Natural killer cell (primary cell): ENCODE measurements at regions not wholly inside any gene's neighbourhood (a gene's known extent, or its start where the extent isn't known, plus 50 kb on each side); places are given as distances from the start of the nearest gene placed in this dataset.

Source experiments
- ATAC-seq, 3 donors: fragments of 150-1000 bp in 2 of 3; fragments of 200-7000 bp in 1 of 3; cut with Tn5 transposase; 1 replicate in 1 of 3; 2 replicates in 2 of 3; pipeline ENCODE4 v1.10.0; 2021; ENCODE audit warnings: mild to moderate bottlenecking in 2 of 3, moderate library complexity in 2 of 3
- DNase-seq, 2 donors: peaks; one replicate each; pipeline versions ENCODE4 v3.0.0 to v3.0.0-alpha.2; 2013 to 2021; ENCODE audit warnings: mixed read lengths in 1 of 2
- H3K27ac ChIP-seq: one replicate; pipeline ENCODE4 v1.5.1; 2013; ENCODE audit warnings: mild to moderate bottlenecking, low read length
- H3K27me3 ChIP-seq: one replicate; pipeline ENCODE4 v1.6.1; 2013; ENCODE audit warnings: low read length; ENCODE audit not compliant: control insufficient read depth, insufficient read depth
- H3K36me3 ChIP-seq: one replicate; pipeline ENCODE4 v1.6.1; 2013; ENCODE audit warnings: low read length; ENCODE audit not compliant: control insufficient read depth, insufficient read depth
- H3K4me1 ChIP-seq: one replicate; pipeline ENCODE4 v1.6.1; 2013; ENCODE audit warnings: low read length; ENCODE audit not compliant: control insufficient read depth, insufficient read depth
- H3K4me3 ChIP-seq: one replicate; pipeline ENCODE4 v1.5.1; 2013; ENCODE audit warnings: low read length
- H3K9me3 ChIP-seq: one replicate; pipeline ENCODE4 v1.6.1; 2013; ENCODE audit warnings: low read length; ENCODE audit not compliant: control insufficient read depth, insufficient read depth
- H3K27ac Mint-ChIP-seq, 2 donors: one replicate each; pipeline ENCODE4 v1.8.0; 2022; ENCODE audit warnings: mild to moderate bottlenecking in 2 of 2, mixed read lengths in 2 of 2, moderate library complexity in 1 of 2
- H3K27me3 Mint-ChIP-seq, 2 donors: one replicate each; pipeline ENCODE4 v1.8.0; 2022; ENCODE audit warnings: low read depth in 2 of 2, mixed read lengths in 2 of 2
- H3K36me3 Mint-ChIP-seq: one replicate; pipeline ENCODE4 v1.8.0; 2022; ENCODE audit warnings: mixed read lengths
- H3K4me1 Mint-ChIP-seq, 2 donors: one replicate each; pipeline ENCODE4 v1.8.0; 2022; ENCODE audit warnings: mixed read lengths in 2 of 2
- H3K4me3 Mint-ChIP-seq: one replicate; pipeline ENCODE4 v1.8.0; 2022; ENCODE audit warnings: mild to moderate bottlenecking, moderate library complexity, mixed read lengths
- H3K9me3 Mint-ChIP-seq, 2 donors: one replicate each; pipeline ENCODE4 v1.8.0; 2022; ENCODE audit warnings: mixed read lengths in 2 of 2
- CTCF ChIP-seq: fragments of 200-600 bp; IDR thresholded peaks from one replicate; pipeline ENCODE4 v1.8.0; 2022; ENCODE audit warnings: antibody characterized with exemption
- whole genome bisulfite sequencing: methylation state at CpG from one replicate; pipeline ENCODE4 v1.1.7; 2013; ENCODE audit warnings: missing lambda C conversion rate; ENCODE audit not compliant: insufficient coverage; 5-methylcytosine and 5-hydroxymethylcytosine counted together
- intact Hi-C: fragments of 100-400 bp; cut with micrococcal nuclease; formaldehyde crosslinking; loops from one replicate; pipeline ENCODE4 v1.14.2; 2022

- no peak overlapping the region for H3K4me3 ChIP-seq
- intact Hi-C loops = no loop called here
- TF ChIP-seq CTCF = no peak
- DNase-seq = no peak
- no peaks in the 10 kb centered on the region for H3K9me3 ChIP-seq
- Mint-ChIP-seq H3K9me3 (peaks cover 2 to 6% of the 10 kb centered on the region in 2 donors), H3K4me1 (no peaks in the 10 kb centered on the region), H3K27ac (no peak overlapping the region), H3K36me3 (no peaks in the 10 kb centered on the region), H3K4me3 (no peak overlapping the region), H3K27me3 (no peaks in the 10 kb centered on the region)
- no peak for ATAC-seq
- no peaks in the 10 kb centered on the region for H3K36me3 ChIP-seq
- 100% methylated on average over 1 of the region's 2 CpGs for WGBS
- no peaks in the 10 kb centered on the region for H3K4me1 ChIP-seq
- H3K27me3 ChIP-seq = no peaks in the 10 kb centered on the region
- no peak overlapping the region for H3K27ac ChIP-seq
Observed at GRCh38 chr2:150549381-150549780, 61.9 kb upstream of the RND3 start.

- no peak for ATAC-seq
- no peak for TF ChIP-seq CTCF
- no peak overlapping the region for H3K27ac Mint-ChIP-seq
Observed at GRCh38 chr2:150548527-150548926, 61.1 kb upstream of the RND3 start.

GRCh38 chr2:150545916-150546315 lies 58.4 kb upstream of the RND3 start:
- H3K9me3 Mint-ChIP-seq = peaks cover 2 to 4% of the 10 kb centered on the region in 2 donors
- TF ChIP-seq CTCF = no peak
- H3K4me1 Mint-ChIP-seq = no peaks in the 10 kb centered on the region
- no peak for ATAC-seq
- DNase-seq = no peak
- Histone ChIP-seq H3K4me3 (no peak overlapping the region), H3K27me3 (no peaks in the 10 kb centered on the region), H3K36me3 (no peaks in the 10 kb centered on the region), H3K9me3 (peaks cover 3% of the 10 kb centered on the region), H3K27ac (no peak overlapping the region), H3K4me1 (no peaks in the 10 kb centered on the region)
- H3K4me3 Mint-ChIP-seq = no peak overlapping the region
- H3K27me3 Mint-ChIP-seq = no peaks in the 10 kb centered on the region
- no peak overlapping the region for H3K27ac Mint-ChIP-seq
- no peaks in the 10 kb centered on the region for H3K36me3 Mint-ChIP-seq
- intact Hi-C loops = no loop called here
- WGBS = 81% methylated on average over 4 of the region's 4 CpGs

More at GRCh38 chr2:150548527-150548926, 61.1 kb upstream of the RND3 start:
- no peak overlapping the region for H3K4me3 ChIP-seq
- no peaks in the 10 kb centered on the region for H3K9me3 ChIP-seq
- 83% methylated on average over 2 of the region's 2 CpGs for WGBS
- intact Hi-C loops = no loop called here
- H3K36me3 ChIP-seq = no peaks in the 10 kb centered on the region
- peaks cover 4 to 8% of the 10 kb centered on the region in 2 donors for H3K9me3 Mint-ChIP-seq
- H3K4me3 Mint-ChIP-seq = no peak overlapping the region
- H3K4me1 Mint-ChIP-seq = no peaks in the 10 kb centered on the region
- no peak for DNase-seq
- H3K27me3 ChIP-seq = no peaks in the 10 kb centered on the region
- H3K36me3 Mint-ChIP-seq = no peaks in the 10 kb centered on the region
- H3K27me3 Mint-ChIP-seq = no peaks in the 10 kb centered on the region
- H3K4me1 ChIP-seq = no peaks in the 10 kb centered on the region
- H3K27ac ChIP-seq = no peak overlapping the region

- H3K4me3 Mint-ChIP-seq = no peak overlapping the region
- no peak for TF ChIP-seq CTCF
- peaks cover 2 to 6% of the 10 kb centered on the region in 2 donors for H3K9me3 Mint-ChIP-seq
- DNase-seq = no peak
- no peaks in the 10 kb centered on the region for H3K36me3 ChIP-seq
- no peaks in the 10 kb centered on the region for H3K36me3 Mint-ChIP-seq
- intact Hi-C loops = no loop called here
- H3K27ac ChIP-seq = no peak overlapping the region
- H3K4me1 Mint-ChIP-seq = no peaks in the 10 kb centered on the region
- H3K27me3 ChIP-seq = no peaks in the 10 kb centered on the region
- no peaks in the 10 kb centered on the region for H3K27me3 Mint-ChIP-seq
- H3K9me3 ChIP-seq = peaks cover 3% of the 10 kb centered on the region
- WGBS = 84% methylated on average over 1 of the region's 3 CpGs
- H3K4me1 ChIP-seq = no peaks in the 10 kb centered on the region
- no peak overlapping the region for H3K27ac Mint-ChIP-seq
- no peak for ATAC-seq
- H3K4me3 ChIP-seq = no peak overlapping the region
Observed at GRCh38 chr2:150544731-150545130, 57.3 kb upstream of the RND3 start.
